Fibroblast of gingiva (primary cell): ENCODE measurements at regions not wholly inside any gene's neighbourhood (a gene's known extent, or its start where the extent isn't known, plus 50 kb on each side); places are given as distances from the start of the nearest gene placed in this dataset.
"Not testable (repeated sequence)": the region's sequence is repeated elsewhere in the genome, so short reads cannot be mapped to it uniquely, and the experiment has no call there.

ENCODE experiments used
- DNase-seq: peaks from one replicate; pipeline ENCODE4 v3.0.0-alpha.2; 2011; ENCODE audit warnings: low read depth

DNA sequence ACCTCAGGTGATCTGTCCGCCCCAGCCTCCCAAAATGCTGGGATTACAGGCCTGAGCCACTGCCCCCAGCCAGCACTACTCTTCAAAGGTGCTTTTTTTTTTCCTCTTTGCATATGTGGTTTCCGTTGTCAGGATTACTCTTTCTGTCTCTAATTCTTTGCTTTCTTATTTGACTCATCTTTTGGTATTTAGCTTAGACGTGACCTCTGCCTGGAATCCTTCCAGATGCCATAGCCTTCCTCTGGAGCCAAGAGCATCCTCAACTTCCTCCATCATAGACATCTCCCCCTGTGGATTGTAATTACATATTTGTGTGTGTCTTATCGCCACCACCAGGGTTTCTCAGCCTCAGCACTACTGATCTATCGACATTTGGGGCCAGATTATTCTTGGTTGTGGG lies 84.4 kb upstream of the XYLT1 start:
- DNase-seq, result peak; percentile 19

DNA sequence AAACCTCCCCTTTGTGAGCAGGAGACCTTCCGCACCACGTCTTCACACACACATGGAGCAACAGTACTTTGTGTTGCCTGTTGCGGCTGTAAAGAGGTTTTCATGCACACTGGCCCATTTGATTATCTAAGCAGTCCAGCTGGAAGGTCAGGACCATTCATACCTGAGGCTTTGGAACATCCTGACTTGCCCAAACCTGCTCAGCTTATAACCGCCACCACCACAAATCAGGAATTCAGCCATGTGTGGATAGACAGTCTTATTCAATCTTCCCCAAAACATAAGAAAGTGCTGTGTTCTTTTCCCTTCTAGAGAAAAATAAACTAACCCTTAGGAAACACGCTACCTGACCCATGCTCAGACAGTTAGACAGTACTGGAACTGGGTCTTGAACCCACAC lies 81.6 kb upstream of the XYLT1 start:
- DNase-seq, result no peak

DNA sequence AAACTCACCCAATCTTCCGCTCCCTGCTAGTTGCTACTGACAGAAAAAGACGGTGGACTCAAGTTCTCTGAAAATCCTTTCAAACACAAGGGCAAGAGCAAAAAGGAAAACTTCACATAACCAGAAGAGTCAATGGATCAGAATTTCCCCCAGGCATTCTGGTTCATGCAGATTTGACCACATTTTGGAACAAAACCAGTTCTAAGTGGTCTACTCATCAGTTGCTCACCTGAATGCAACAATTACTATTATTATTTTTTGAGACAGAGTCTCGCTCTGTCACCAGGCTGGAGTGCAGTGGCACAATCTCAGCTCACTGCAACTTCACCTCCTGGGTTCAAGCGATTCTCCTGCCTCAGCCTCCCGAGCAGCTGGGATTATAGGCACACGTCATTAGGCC lies 80.9 kb upstream of the XYLT1 start:
- DNase-seq, result not testable (repeated sequence)

DNA sequence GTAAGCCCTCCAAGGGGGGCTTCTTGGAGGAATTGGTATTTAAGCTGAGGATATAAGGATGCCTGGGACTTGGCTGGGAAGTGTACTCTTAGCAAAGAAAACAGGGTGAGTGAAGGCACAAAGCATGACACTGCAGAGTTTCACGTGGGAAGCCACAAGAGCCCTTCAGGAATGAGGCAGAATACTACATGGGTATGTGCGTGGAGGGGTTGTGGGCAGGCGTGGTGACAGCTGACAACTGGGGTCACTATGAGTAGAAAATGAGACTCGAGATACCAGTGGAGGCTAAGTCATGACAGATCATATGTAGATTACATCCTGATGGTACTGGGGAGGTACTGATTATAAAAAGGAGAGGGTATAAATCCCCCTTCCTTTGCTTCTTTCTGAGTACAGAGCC lies 78.1 kb upstream of the XYLT1 start:
- no peak for DNase-seq

DNA sequence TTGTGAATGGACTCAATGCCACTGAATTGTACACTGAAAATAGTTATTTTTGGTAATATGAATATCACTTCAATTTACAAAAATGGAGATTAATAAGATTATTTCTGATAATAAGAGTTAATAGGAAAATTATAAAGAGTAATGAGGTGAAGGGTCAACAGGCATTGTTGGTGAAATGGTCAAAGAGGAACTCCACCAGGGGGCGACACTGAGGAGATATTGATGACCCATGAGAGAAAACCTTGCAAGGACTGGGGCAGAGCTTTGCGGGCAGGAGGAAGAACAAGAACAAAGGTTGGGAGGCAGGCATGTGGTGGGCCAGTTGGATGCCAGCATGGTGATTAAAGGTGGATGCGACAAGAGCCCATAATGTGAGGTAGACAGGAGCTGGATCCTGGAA lies 74.0 kb upstream of the XYLT1 start:
- no peak for DNase-seq

DNA sequence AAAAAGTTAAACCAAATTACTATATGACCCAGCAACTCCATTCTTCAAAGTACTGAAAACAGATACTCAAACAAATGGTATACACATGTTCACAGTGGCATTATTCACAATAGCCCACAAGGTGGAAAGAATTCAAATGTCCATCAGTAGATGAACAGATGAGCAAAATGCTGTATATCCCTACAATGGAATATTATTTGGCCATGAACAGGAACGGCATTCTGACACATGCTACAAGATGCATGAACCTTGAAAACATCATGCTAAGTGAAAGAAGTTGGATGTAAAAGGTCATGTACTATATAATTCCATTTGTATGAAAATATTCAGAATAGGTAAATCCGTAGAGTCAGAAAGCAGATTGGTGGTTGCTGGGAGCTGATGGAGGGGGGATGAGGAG lies 73.5 kb upstream of the XYLT1 start:
- no peak for DNase-seq

DNA sequence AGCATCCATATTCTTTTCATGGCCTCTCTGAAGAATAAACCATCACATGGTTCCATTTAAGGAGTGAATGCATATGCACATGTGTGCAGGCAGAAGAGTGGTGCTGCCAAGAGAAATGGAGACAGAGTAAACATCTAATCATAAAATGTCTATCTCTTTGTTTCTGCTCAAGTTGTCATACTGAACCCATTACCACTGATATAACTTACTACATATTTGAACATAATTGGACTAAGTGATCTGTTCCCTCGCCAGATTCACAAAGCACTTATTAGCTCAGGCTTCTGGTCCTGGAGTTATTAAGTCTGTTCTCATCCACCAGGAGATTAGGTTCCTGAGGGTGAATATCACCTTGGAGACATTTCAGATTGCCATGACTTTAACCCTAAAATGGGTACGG lies 72.3 kb upstream of the XYLT1 start:
- no peak for DNase-seq

DNA sequence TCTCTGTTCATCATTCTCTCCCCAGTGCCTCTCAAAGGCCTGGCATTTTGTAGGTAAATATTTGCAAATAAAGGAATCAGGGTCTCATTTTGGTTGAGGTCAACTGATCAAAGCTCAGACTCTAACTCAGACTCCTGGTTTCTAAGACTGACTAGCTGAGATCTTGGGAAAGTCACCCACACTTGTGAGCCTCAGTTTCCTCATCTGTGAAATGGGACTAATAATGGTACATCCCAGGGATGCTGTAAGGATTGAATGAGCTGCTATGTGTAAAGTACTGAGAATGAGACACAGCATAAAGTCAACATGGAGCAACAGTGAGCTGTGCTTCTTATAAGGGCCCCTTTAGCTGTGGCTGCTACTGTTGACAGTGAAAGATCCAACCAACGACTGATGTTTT lies 70.6 kb upstream of the XYLT1 start:
- no peak for DNase-seq

DNA sequence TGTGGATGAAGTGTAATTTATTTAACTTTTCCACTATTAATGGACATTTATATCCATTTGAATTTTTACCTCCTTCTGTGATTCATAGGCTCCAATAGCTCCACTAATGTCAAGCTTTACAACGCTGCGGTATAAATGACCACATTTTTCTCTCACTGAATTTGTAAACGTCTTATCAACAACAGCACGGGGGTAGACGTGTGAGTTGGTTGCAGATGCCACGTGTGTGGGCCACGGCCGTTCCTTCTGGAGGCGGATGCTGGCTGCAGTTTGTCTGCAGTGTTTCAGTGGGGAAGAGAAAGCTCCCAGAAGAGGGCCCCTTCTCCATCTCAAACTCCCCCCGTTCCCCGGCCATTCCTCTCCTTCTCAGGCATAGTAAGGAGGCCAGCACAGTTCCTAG lies 68.2 kb upstream of the XYLT1 start:
- no peak for DNase-seq

DNA sequence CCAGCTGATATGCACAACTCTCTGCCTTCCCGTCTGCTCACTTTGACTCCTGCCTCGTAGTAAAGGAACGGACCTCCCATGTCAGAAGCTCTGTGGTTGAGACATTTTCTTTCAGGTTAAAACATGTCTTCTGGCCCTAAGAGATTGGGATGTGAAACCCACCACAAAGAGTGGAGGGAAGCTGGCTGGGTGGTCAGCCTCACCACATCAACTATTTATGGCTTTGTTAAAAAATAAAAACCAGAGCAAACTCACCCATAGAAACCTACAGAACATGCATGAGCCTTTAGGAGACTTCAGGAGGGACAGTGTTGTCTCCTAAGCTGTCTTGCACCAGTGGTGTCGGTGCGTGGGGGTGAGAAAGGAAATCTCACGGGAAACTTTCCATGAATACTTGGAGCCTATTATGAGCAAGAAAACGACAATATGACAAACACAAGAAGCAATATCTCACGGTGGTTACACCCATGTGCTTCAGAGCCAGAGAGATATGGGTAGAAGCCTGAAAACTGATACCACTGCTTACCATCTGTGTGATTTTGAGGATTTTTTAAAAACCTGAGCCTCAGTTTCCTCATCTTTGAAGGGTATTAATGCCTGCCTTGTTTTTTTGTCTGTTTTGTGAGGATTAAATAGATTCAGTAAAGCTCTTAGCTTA lies 61.7 kb upstream of the XYLT1 start:
- DNase-seq, result no peak

DNA sequence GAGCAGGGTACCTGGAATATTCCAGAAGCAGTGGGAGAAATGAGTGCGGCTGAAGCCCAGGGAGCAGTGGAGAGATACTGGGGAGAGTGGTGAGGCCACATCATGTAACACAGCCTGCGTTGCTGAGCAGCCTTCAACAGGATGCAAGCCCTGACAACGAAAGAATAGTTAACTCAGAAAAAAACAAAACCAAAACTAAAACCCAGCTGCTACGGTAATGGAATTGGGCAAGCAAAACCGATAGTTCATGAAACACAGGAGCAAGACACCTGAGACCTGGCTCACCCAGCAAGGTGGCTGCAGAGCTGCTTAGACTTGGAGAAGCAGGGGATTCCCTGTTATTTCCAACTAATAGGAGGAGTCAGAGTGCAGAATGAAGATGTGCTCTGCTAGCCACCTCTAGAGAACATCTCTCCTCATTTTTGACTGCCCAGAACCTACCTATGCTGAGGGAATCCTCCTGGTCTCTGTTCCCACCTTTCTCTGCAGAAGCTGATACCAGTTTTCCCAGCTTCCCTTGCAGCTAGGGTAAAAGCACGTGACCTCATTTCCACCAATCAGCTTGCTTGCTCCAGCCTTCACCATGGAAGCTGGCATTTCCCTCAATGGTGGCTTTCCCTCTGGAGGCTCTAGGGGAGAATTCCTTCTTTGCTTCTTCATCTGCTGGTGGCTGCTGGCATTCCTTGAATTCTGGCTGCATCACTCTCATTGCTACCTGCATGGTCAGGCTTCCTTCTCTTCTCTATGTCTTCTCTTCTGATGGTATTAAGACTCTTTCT lies 59.4 kb upstream of the XYLT1 start:
- DNase-seq, result no peak

DNA sequence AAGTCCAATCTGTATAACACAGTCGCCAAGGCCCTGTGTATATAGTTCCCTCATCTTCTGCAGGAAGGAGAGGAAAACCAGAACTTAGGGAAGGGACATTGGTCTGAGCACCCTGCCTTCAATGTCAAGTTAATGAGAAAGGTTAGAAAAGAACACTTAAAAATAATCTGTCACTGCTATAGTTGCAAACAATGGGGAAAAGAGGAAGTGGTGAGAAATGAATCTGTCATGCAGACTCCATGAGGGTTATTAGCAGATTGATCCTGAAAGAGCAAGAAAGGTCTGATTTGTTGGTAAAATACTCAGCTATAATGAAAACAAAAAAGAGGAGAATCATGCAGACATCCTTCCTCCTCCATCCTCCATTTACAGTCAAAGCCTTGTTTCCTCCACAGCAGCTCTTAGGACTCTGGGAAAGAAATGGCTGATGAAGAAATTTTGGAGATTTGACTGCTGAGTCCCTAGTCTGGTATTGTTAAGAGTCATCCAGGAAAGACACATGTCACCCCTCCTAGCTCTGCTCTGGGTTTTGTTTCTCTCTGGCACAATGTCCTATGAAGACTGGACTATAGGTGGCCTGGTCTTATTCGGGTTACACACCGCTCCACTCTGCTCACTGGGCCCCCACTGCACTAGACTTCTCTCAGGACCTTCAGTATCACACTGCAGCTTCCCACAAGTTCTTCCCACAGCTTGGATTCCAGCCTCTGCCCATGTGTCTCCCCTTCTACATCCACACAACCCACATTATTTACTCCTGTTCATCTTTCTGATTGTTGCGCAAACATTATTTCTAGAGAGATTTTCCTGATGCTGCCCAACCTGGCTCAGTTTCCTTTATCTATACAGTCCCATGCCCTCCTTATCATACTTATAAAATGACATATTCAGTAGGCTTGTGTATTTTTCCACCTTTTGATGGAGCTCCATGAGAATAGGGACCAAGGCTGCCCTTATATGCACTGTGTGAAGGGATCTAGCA lies 56.5 kb upstream of the XYLT1 start:
- no peak for DNase-seq

DNA sequence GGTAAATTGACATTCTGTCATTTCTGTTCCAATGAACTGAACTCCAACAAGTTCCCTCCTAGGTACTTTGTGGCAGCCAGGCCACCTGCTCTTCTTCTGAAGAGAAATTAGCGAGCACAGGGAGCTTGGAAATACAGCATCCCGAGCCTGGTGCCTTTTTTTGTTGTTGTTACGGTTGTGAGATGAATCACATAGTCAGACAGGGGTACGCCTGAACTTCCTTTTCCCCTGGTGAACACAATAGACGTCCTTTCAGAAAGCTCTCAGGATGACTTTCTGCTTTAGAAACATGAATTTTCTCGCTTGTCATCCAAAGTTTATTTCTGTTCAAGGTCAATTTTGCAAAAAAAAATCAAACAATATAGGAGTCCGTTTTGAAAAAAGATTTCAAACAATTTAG lies 53.9 kb upstream of the XYLT1 start:
- DNase-seq, result no peak

DNA sequence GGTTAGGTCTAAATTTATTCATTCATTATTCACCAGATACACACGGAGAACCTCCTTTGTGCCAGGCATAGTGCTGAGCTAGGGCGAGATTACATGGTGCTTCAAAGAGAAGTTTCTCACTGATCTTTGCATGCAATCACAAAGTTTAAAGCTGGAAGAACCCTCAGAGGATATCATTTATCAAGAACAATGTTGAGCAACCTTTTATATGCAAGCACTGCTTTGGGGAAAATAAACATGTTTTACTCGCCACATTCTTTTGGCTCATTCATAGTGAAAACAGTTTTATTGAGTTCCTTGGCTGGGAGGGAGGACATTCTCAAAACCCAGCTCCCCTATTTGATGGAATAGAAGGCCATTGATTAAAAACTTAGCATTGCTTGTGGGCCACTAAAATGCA lies 49.8 kb upstream of the XYLT1 start:
- peak; percentile 73 for DNase-seq
